ENCODE measurements at regions not wholly inside any gene's neighbourhood (a gene's known extent, or its start where the extent isn't known, plus 50 kb on each side); places are given as distances from the start of the nearest gene placed in this dataset.

DNA sequence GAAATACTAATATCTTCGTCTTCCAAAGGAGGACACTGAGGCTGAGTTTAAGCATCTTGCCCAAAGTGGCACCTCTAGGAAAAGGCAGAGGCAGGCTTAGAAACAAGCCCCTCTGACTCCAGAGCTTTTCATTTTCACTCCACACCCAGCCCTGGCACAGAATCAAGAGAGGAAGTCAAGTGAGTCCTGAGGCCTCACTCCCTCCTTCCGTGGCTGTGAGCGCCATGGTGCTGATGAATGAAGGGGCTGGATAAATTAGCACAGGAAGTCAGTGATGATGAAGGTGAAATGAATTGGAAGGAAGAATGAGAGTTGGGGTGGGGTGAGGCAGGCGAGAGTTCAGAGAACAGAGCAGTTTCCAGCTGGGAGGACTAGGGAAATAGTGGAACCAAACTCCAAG lies 179.3 kb downstream of the TMEM132E start (continued):
- TF ChIP-seq REST (IDR thresholded peaks at IDR 0.05) (no peak), TAF1 (conservative IDR thresholded peaks at IDR 0.05) (no peak), ATF3 (IDR thresholded peaks at IDR 0.05) (no peak)
- TF ChIP-seq, protein P1, sequence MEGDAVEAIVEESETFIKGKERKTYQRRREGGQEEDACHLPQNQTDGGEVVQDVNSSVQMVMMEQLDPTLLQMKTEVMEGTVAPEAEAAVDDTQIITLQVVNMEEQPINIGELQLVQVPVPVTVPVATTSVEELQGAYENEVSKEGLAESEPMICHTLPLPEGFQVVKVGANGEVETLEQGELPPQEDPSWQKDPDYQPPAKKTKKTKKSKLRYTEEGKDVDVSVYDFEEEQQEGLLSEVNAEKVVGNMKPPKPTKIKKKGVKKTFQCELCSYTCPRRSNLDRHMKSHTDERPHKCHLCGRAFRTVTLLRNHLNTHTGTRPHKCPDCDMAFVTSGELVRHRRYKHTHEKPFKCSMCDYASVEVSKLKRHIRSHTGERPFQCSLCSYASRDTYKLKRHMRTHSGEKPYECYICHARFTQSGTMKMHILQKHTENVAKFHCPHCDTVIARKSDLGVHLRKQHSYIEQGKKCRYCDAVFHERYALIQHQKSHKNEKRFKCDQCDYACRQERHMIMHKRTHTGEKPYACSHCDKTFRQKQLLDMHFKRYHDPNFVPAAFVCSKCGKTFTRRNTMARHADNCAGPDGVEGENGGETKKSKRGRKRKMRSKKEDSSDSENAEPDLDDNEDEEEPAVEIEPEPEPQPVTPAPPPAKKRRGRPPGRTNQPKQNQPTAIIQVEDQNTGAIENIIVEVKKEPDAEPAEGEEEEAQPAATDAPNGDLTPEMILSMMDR (IDR thresholded peaks at IDR 0.05; ENCODE audit: low read depth, low read length, missing input control) = no peak

GRCh38 chr17:34758316-34758715 lies 178.9 kb downstream of the TMEM132E start:
- WGBS = 63% methylated on average over 3 of the region's 3 CpGs
- no peak for TF ChIP-seq HNF4G (IDR thresholded peaks at IDR 0.05)
- no peak for TF ChIP-seq SP1 (IDR thresholded peaks at IDR 0.05)
- no peak for TF ChIP-seq ZBTB33 (IDR thresholded peaks at IDR 0.05)
- no peak for TF ChIP-seq HNF4A (conservative IDR thresholded peaks at IDR 0.05)
- no peak for TF ChIP-seq EGR1 (IDR thresholded peaks at IDR 0.05; ENCODE audit: low read depth in 2 of 2)
- no peak for TF ChIP-seq FOXA2 (IDR thresholded peaks at IDR 0.05)
- TF ChIP-seq RXRA (IDR thresholded peaks at IDR 0.05) = no peak
- no peak for TF ChIP-seq FOXA1 (IDR thresholded peaks at IDR 0.05)
- TF ChIP-seq JUND (IDR thresholded peaks at IDR 0.05) = no peak
- no peak for TF ChIP-seq NR2F2 (IDR thresholded peaks at IDR 0.05)
- no peak for TF ChIP-seq YY1 (IDR thresholded peaks at IDR 0.05)
- no peak for TF ChIP-seq REST (IDR thresholded peaks at IDR 0.05)
- TF ChIP-seq ATF3 (IDR thresholded peaks at IDR 0.05) = no peak
- no peak for TF ChIP-seq TAF1 (conservative IDR thresholded peaks at IDR 0.05)
- Histone ChIP-seq H3K9me3 (ENCODE audit: control insufficient read depth in 4 of 4, low read length in 3 of 4) (no peaks in the 10 kb centered on the region), H3K27me3 (ENCODE audit: control insufficient read depth in 4 of 4, insufficient read depth in 4 of 4, low read length in 3 of 4) (no peaks in the 10 kb centered on the region), H3K36me3 (ENCODE audit: control insufficient read depth in 4 of 4, insufficient read depth in 3 of 4, low read depth in 1 of 4, low read length in 3 of 4) (no peaks in the 10 kb centered on the region), H3K4me1 (ENCODE audit: control insufficient read depth in 4 of 4, insufficient read depth in 4 of 4, low read length in 3 of 4) (no peaks in the 10 kb centered on the region), H3K9ac (ENCODE audit: low read depth in 1 of 2, low read length in 2 of 2) (no peak overlapping the region), H3K4me3 (ENCODE audit: low read depth in 1 of 3, low read length in 3 of 3) (no peak overlapping the region), H3K27ac (ENCODE audit: low read depth in 1 of 2, low read length in 2 of 2) (no peak overlapping the region)
- no peak for DNase-seq (ENCODE audit: low spot score)
